ENCODE measurements at regions not wholly inside any gene's neighbourhood (a gene's known extent, or its start where the extent isn't known, plus 50 kb on each side); places are given as distances from the start of the nearest gene placed in this dataset.

GRCh38 chr18:76102626-76103025, 392.4 kb downstream of the ZNF516 start:
- Histone ChIP-seq H3K27ac (ENCODE audit: low read depth, low read length) (no peak overlapping the region), H3K9ac (ENCODE audit: low read length in 5 of 5) (no peak overlapping the region), H3K4me1 (ENCODE audit: control insufficient read depth in 5 of 5, insufficient read depth in 5 of 5, low read length in 5 of 5) (no peaks in the 10 kb centered on the region), H3K4me3 (ENCODE audit: low read depth in 1 of 5, low read length in 5 of 5) (no peak overlapping the region), H3K27me3 (ENCODE audit: control insufficient read depth in 5 of 5, insufficient read depth in 4 of 5, low read length in 5 of 5) (peaks cover 0 to 3% (median 0%) of the 10 kb centered on the region in 5 donors), H3K36me3 (ENCODE audit: control insufficient read depth in 5 of 5, insufficient read depth in 5 of 5, low read length in 5 of 5) (no peaks in the 10 kb centered on the region), H3K9me3 (ENCODE audit: control insufficient read depth in 5 of 5, low read length in 5 of 5) (peaks cover 0 to 10% (median 8%) of the 10 kb centered on the region in 5 donors)

DNA sequence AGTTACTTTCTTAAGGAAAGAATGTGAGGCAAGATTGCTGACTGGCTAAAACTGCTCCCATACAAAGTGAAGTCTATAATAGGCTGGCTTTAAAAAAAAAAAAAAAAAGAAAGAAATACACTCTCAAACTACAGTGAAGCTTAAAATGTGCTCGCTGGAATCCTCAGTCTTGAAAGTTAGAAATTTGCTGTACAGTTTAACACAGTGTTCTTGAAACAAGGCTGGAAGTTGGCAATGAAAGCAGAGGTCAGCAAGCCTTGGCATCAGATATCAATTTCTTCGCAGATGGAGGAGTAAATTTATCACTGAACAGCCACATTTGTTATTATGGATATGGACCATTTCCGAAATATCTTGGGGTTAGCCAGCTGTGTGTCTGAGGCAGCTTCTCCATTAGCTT, 392.9 kb downstream of the ZNF516 start:
- H3K27ac ChIP-seq (ENCODE audit: low read depth, low read length) = no peak overlapping the region
- no peak overlapping the region for H3K4me3 ChIP-seq (ENCODE audit: low read depth in 1 of 5, low read length in 5 of 5)
- no peak overlapping the region for H3K9ac ChIP-seq (ENCODE audit: low read length in 5 of 5)
- no peaks in the 10 kb centered on the region for H3K4me1 ChIP-seq (ENCODE audit: control insufficient read depth in 5 of 5, insufficient read depth in 5 of 5, low read length in 5 of 5)
- peaks cover 0 to 3% (median 0%) of the 10 kb centered on the region in 5 donors for H3K27me3 ChIP-seq (ENCODE audit: control insufficient read depth in 5 of 5, insufficient read depth in 4 of 5, low read length in 5 of 5)
- H3K9me3 ChIP-seq (ENCODE audit: control insufficient read depth in 5 of 5, low read length in 5 of 5) = peaks cover 0 to 10% (median 8%) of the 10 kb centered on the region in 5 donors
- H3K36me3 ChIP-seq (ENCODE audit: control insufficient read depth in 5 of 5, insufficient read depth in 5 of 5, low read length in 5 of 5) = no peaks in the 10 kb centered on the region

DNA sequence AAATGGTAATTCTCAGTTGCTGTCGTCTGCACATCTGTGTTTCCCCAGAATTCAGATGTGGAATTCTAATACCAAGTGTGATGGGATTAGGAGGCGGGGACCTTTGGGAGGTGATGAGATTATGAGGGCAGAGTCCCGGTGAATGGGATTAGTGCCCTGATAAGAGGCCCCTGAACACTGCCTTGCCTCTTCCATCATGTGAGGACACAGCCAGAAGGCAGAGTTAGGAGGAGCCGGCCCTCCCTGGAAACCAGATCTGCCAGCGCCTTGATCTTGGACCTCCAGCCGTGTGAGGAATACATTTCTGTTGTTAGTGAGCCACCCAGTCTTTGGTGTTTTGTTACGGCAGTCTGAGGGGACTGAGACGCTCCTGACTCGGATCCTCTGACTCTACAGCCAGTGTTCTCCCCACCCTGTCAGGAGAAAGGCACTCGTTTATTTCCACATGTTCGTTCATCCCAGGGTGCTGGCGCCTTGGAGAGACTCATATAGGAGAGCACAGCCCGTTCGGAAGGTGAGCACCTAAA, 395.0 kb downstream of the ZNF516 start:
- Histone ChIP-seq H3K4me3 (ENCODE audit: low read depth in 1 of 5, low read length in 5 of 5) (no peak overlapping the region), H3K9ac (ENCODE audit: low read length in 5 of 5) (no peak overlapping the region), H3K4me1 (ENCODE audit: control insufficient read depth in 5 of 5, insufficient read depth in 5 of 5, low read length in 5 of 5) (no peaks in the 10 kb centered on the region), H3K27me3 (ENCODE audit: control insufficient read depth in 5 of 5, insufficient read depth in 4 of 5, low read length in 5 of 5) (peaks cover 0 to 3% (median 0%) of the 10 kb centered on the region in 5 donors), H3K27ac (ENCODE audit: low read depth, low read length) (no peak overlapping the region), H3K36me3 (ENCODE audit: control insufficient read depth in 5 of 5, insufficient read depth in 5 of 5, low read length in 5 of 5) (no peaks in the 10 kb centered on the region), H3K9me3 (ENCODE audit: control insufficient read depth in 5 of 5, low read length in 5 of 5) (peaks cover 0 to 10% (median 8%) of the 10 kb centered on the region in 5 donors)

- no peak overlapping the region for H3K4me3 ChIP-seq (ENCODE audit: low read depth in 1 of 5, low read length in 5 of 5)
- no peak overlapping the region for H3K27ac ChIP-seq (ENCODE audit: low read depth, low read length)
- no peak overlapping the region for H3K9ac ChIP-seq (ENCODE audit: low read length in 5 of 5)
- H3K4me1 ChIP-seq (ENCODE audit: control insufficient read depth in 5 of 5, insufficient read depth in 5 of 5, low read length in 5 of 5) = no peaks in the 10 kb centered on the region
- H3K27me3 ChIP-seq (ENCODE audit: control insufficient read depth in 5 of 5, insufficient read depth in 4 of 5, low read length in 5 of 5) = peaks cover 0 to 3% (median 0%) of the 10 kb centered on the region in 5 donors
- peaks cover 0 to 9% (median 5%) of the 10 kb centered on the region in 5 donors for H3K9me3 ChIP-seq (ENCODE audit: control insufficient read depth in 5 of 5, low read length in 5 of 5)
- no peaks in the 10 kb centered on the region for H3K36me3 ChIP-seq (ENCODE audit: control insufficient read depth in 5 of 5, insufficient read depth in 5 of 5, low read length in 5 of 5)
Observed at GRCh38 chr18:76098674-76099411, 396.2 kb downstream of the ZNF516 start.

GRCh38 chr18:76081536-76081935, 413.5 kb downstream of the ZNF516 start:
- Histone ChIP-seq H3K4me3 (ENCODE audit: low read depth in 1 of 5, low read length in 5 of 5) (no peak overlapping the region), H3K9ac (ENCODE audit: low read length in 5 of 5) (no peak overlapping the region), H3K9me3 (ENCODE audit: control insufficient read depth in 5 of 5, low read length in 5 of 5) (peaks cover 0 to 2% (median 0%) of the 10 kb centered on the region in 5 donors), H3K36me3 (ENCODE audit: control insufficient read depth in 5 of 5, insufficient read depth in 5 of 5, low read length in 5 of 5) (no peaks in the 10 kb centered on the region), H3K4me1 (ENCODE audit: control insufficient read depth in 5 of 5, insufficient read depth in 5 of 5, low read length in 5 of 5) (no peaks in the 10 kb centered on the region), H3K27me3 (ENCODE audit: control insufficient read depth in 5 of 5, insufficient read depth in 4 of 5, low read length in 5 of 5) (no peaks in the 10 kb centered on the region), H3K27ac (ENCODE audit: low read depth, low read length) (no peak overlapping the region)

GRCh38 chr18:76080430-76080829, 414.6 kb downstream of the ZNF516 start:
- Histone ChIP-seq H3K9ac (ENCODE audit: low read length in 5 of 5) (no peak overlapping the region), H3K4me3 (ENCODE audit: low read depth in 1 of 5, low read length in 5 of 5) (no peak overlapping the region), H3K4me1 (ENCODE audit: control insufficient read depth in 5 of 5, insufficient read depth in 5 of 5, low read length in 5 of 5) (no peaks in the 10 kb centered on the region), H3K27ac (ENCODE audit: low read depth, low read length) (no peak overlapping the region), H3K36me3 (ENCODE audit: control insufficient read depth in 5 of 5, insufficient read depth in 5 of 5, low read length in 5 of 5) (no peaks in the 10 kb centered on the region), H3K9me3 (ENCODE audit: control insufficient read depth in 5 of 5, low read length in 5 of 5) (peaks cover 0 to 2% (median 0%) of the 10 kb centered on the region in 5 donors), H3K27me3 (ENCODE audit: control insufficient read depth in 5 of 5, insufficient read depth in 4 of 5, low read length in 5 of 5) (no peaks in the 10 kb centered on the region)

GRCh38 chr18:76075777-76076176, 419.3 kb downstream of the ZNF516 start:
- no peak overlapping the region for H3K27ac ChIP-seq (ENCODE audit: low read depth, low read length)

GRCh38 chr18:76064998-76065397, 430.0 kb downstream of the ZNF516 start:
- no peaks in the 10 kb centered on the region for H3K36me3 ChIP-seq (ENCODE audit: control insufficient read depth in 5 of 5, insufficient read depth in 5 of 5, low read length in 5 of 5)

More at GRCh38 chr18:76075777-76076176, 419.3 kb downstream of the ZNF516 start:
- no peaks in the 10 kb centered on the region for H3K9me3 ChIP-seq (ENCODE audit: control insufficient read depth in 5 of 5, low read length in 5 of 5)
- no peak overlapping the region for H3K9ac ChIP-seq (ENCODE audit: low read length in 5 of 5)
- no peak overlapping the region for H3K4me3 ChIP-seq (ENCODE audit: low read depth in 1 of 5, low read length in 5 of 5)
- H3K36me3 ChIP-seq (ENCODE audit: control insufficient read depth in 5 of 5, insufficient read depth in 5 of 5, low read length in 5 of 5) = no peaks in the 10 kb centered on the region
- H3K4me1 ChIP-seq (ENCODE audit: control insufficient read depth in 5 of 5, insufficient read depth in 5 of 5, low read length in 5 of 5) = no peaks in the 10 kb centered on the region
- no peaks in the 10 kb centered on the region for H3K27me3 ChIP-seq (ENCODE audit: control insufficient read depth in 5 of 5, insufficient read depth in 4 of 5, low read length in 5 of 5)

DNA sequence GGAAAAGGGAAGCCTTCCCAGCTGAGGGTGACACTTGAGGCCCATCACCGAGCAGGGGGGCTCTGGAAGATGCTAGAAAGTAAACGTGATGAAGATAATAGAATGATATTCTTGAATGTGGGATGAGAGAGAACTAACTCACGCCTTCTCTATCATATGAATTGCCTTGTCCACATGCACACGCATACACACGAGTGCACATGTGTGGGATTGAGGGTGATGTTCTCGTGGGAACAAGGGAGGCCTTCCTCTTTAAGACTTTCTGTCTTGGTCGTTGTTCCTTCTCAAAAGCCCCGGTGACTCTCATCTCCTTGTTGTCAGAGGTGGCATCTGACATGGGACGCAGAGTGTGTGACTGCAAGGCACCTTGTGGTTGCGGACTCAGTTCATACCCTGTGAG, 436.9 kb downstream of the ZNF516 start:
- H3K36me3 ChIP-seq (ENCODE audit: control insufficient read depth in 5 of 5, insufficient read depth in 5 of 5, low read length in 5 of 5) = no peaks in the 10 kb centered on the region
- H3K4me1 ChIP-seq (ENCODE audit: control insufficient read depth in 5 of 5, insufficient read depth in 5 of 5, low read length in 5 of 5) = peaks cover 0 to 22% (median 11%) of the 10 kb centered on the region in 5 donors
- H3K9ac ChIP-seq (ENCODE audit: low read length in 5 of 5) = no peak overlapping the region
- H3K4me3 ChIP-seq (ENCODE audit: low read depth in 1 of 5, low read length in 5 of 5) = no peak overlapping the region
- H3K27ac ChIP-seq (ENCODE audit: low read depth, low read length) = no peak overlapping the region
- peaks cover 0 to 3% (median 0%) of the 10 kb centered on the region in 5 donors for H3K9me3 ChIP-seq (ENCODE audit: control insufficient read depth in 5 of 5, low read length in 5 of 5)
- no peaks in the 10 kb centered on the region for H3K27me3 ChIP-seq (ENCODE audit: control insufficient read depth in 5 of 5, insufficient read depth in 4 of 5, low read length in 5 of 5)

More at GRCh38 chr18:76064998-76065397, 430.0 kb downstream of the ZNF516 start:
- H3K9me3 ChIP-seq (ENCODE audit: control insufficient read depth in 5 of 5, low read length in 5 of 5) = no peaks in the 10 kb centered on the region
- no peaks in the 10 kb centered on the region for H3K27me3 ChIP-seq (ENCODE audit: control insufficient read depth in 5 of 5, insufficient read depth in 4 of 5, low read length in 5 of 5)
- H3K4me3 ChIP-seq (ENCODE audit: low read depth in 1 of 5, low read length in 5 of 5) = no peak overlapping the region
- no peaks in the 10 kb centered on the region for H3K4me1 ChIP-seq (ENCODE audit: control insufficient read depth in 5 of 5, insufficient read depth in 5 of 5, low read length in 5 of 5)
- H3K27ac ChIP-seq (ENCODE audit: low read depth, low read length) = no peak overlapping the region
- no peak overlapping the region for H3K9ac ChIP-seq (ENCODE audit: low read length in 5 of 5)

DNA sequence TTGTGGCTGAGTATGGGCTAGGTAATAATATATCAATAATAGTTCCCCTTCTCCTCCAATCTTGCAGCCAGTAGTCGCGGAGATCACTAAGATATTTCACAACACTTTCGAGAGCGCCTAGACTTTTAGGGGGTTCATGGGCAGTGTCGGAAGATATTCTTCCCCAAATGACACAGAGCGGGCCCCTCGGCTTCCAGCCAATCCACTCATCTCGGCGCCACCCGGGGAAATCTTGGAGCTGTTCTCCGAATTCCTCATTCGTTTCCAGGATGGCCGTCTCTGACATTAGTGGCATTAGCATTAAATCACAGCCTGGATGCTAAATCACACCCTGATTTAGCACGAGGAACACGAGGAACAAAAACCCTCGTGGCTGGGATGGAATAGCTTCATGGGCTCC, 437.7 kb downstream of the ZNF516 start:
- H3K4me1 ChIP-seq (ENCODE audit: control insufficient read depth in 5 of 5, insufficient read depth in 5 of 5, low read length in 5 of 5) = peaks cover 0 to 22% (median 11%) of the 10 kb centered on the region in 5 donors
- no peak overlapping the region for H3K4me3 ChIP-seq (ENCODE audit: low read depth in 1 of 5, low read length in 5 of 5)
- H3K9me3 ChIP-seq (ENCODE audit: control insufficient read depth in 5 of 5, low read length in 5 of 5) = peaks cover 0 to 3% (median 0%) of the 10 kb centered on the region in 5 donors

More for the DNA sequence above, 437.7 kb downstream of the ZNF516 start:
- no peaks in the 10 kb centered on the region for H3K36me3 ChIP-seq (ENCODE audit: control insufficient read depth in 5 of 5, insufficient read depth in 5 of 5, low read length in 5 of 5)
- H3K9ac ChIP-seq (ENCODE audit: low read length in 5 of 5) = no peak overlapping the region
- no peak overlapping the region for H3K27ac ChIP-seq (ENCODE audit: low read depth, low read length)
- H3K27me3 ChIP-seq (ENCODE audit: control insufficient read depth in 5 of 5, insufficient read depth in 4 of 5, low read length in 5 of 5) = no peaks in the 10 kb centered on the region
